ENCODE measurements at regions not wholly inside any gene's neighbourhood (a gene's known extent, or its start where the extent isn't known, plus 50 kb on each side); places are given as distances from the start of the nearest gene placed in this dataset.
"Not testable (repeated sequence)": the region's sequence is repeated elsewhere in the genome, so short reads cannot be mapped to it uniquely, and the experiment has no call there.

DNA sequence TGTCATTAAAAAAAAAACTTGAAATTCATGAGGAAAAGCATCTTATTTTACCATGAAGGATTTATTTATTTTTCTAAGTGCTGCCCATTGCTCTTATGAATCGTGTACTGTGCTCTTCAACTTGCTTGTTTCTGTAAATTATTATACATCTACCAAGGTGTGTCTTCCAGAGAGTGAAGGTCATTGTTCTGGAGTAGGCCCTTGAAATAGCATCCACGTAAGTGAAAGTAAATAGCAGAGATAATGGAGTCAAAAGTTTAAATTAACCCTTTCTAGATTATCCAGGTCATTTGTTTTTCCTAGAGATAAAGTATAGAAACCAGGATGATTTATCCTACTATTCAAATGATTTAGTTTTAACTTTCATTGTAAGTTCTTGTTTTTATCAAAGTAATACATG is 473.1 kb downstream of the DIRAS2 start:
- DNase-seq (ENCODE audit: low read depth): no peak
- no peak overlapping the region for H3K4me3 ChIP-seq (ENCODE audit: low read depth, low read length)
- no peak for TF ChIP-seq CTCF (IDR thresholded peaks at IDR 0.05; ENCODE audit: insufficient read depth, low read depth, low read length, missing control alignments)

GRCh38 chr9:90173935-90174334 is 468.7 kb downstream of the DIRAS2 start:
- DNase-seq (ENCODE audit: low read depth); H3K4me3 ChIP-seq (ENCODE audit: low read depth, low read length): not testable (repeated sequence)

GRCh38 chr9:90174346-90174745 is 468.3 kb downstream of the DIRAS2 start:
- not testable (repeated sequence) for DNase-seq (ENCODE audit: low read depth); H3K4me3 ChIP-seq (ENCODE audit: low read depth, low read length)

DNA sequence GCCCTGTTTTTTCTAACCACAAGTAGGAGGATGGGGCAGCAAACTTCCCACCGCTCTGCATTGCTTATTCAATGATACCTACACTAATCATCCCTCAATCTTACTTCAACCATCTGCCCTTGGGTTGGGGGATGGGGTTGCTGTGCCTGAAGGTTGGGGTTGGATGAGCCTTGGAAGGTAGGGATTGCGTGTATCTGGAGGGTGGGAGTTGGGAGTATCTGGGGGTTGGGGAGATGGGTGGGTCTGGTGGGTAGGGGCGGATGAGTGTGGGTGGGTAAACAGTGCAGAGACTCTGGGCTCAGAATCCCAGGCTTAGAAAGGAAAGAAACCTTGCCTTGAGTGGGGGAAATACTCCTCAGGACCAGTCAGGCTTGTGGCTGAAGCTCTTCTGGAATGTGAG is 467.4 kb downstream of the DIRAS2 start:
- no peak overlapping the region for H3K4me3 ChIP-seq (ENCODE audit: low read depth, low read length)
- no peak for DNase-seq (ENCODE audit: low read depth)
- no peak for TF ChIP-seq CTCF (IDR thresholded peaks at IDR 0.05; ENCODE audit: insufficient read depth, low read depth, low read length, missing control alignments)

DNA sequence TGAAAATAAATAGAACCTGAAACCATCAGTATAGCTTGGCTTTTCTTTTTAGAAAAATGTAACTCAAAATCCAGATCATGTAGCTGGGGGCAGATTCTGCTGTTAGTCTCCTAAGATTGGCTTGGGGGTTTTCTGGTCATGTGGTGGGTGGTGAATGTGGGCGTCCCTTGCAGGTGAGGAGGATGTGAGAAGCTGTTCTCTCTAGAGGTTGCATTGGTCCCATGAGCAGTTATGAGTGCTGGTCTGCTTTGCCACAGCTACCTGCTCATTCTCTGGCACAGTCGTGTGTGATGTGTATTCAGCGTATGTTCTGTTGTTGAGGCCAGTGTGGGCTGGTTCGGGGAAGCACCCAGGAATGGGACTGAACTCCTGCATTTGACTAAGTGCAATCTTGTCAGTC is 466.8 kb downstream of the DIRAS2 start:
- DNase-seq (ENCODE audit: low read depth): no peak
- no peak for TF ChIP-seq CTCF (IDR thresholded peaks at IDR 0.05; ENCODE audit: insufficient read depth, low read depth, low read length, missing control alignments)
- no peak overlapping the region for H3K4me3 ChIP-seq (ENCODE audit: low read depth, low read length)

DNA sequence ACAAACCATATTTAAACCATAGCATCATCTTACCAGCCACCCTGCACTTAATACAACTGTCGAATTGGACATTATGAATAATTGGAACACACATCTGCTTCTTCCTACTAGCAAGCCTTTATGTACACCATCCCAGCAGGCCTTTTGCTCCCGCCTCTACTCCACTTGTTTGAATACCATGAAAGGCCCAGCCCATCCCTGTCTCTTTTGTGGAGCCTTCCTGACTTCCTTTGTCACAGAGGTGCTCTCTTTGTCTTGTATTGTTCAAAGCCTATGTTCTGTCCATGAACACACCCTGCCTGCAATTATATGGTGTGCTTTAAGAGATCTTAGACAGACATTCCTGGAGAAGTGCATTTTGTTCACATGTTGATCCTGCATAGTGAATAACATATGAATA is 465.7 kb downstream of the DIRAS2 start:
- no peak for TF ChIP-seq CTCF (IDR thresholded peaks at IDR 0.05; ENCODE audit: insufficient read depth, low read depth, low read length, missing control alignments)
- no peak overlapping the region for H3K4me3 ChIP-seq (ENCODE audit: low read depth, low read length)
- no peak for DNase-seq (ENCODE audit: low read depth)

DNA sequence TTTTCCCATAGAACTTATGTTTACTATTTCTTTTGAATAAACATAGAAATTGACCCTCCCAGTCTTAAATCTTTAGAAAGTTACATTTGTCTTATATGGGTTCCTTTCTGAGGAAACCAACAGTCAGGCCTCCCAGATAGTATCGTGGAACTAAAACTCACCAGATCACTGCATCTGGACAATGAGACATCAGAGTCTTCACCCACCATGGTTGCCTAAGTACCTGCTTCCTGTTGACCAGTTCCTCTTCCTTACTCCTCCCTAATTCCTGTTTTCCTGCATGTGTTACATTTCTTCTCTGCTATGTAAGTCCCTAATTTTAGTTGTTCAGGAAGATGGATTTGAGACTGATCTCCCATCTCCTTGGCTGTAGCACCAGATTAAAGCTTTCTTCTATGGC is 462.2 kb downstream of the DIRAS2 start:
- DNase-seq (ENCODE audit: low read depth): no peak
- no peak overlapping the region for H3K4me3 ChIP-seq (ENCODE audit: low read depth, low read length)
- no peak for TF ChIP-seq CTCF (IDR thresholded peaks at IDR 0.05; ENCODE audit: insufficient read depth, low read depth, low read length, missing control alignments)

DNA sequence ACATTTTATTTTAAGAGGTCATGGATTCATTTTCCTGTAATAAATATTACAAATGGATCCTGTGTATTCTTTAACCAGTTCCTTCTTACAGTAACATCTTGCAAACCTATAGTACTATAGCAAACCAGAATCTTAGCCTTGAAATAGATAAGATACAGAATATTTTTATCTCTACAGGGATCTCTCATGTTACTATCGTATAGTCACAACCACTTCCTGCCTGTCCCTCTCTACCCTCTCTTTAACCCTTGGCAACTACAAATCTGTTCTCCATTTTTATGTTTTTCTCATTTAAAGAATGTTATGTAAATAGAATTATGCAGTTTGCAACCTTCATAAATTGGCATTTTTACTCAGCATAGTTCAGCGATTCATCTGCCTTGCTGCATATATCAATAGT is 454.0 kb downstream of the DIRAS2 start:
- H3K4me3 ChIP-seq (ENCODE audit: low read depth, low read length): no peak overlapping the region
- no peak for DNase-seq (ENCODE audit: low read depth)
- no peak for TF ChIP-seq CTCF (IDR thresholded peaks at IDR 0.05; ENCODE audit: insufficient read depth, low read depth, low read length, missing control alignments)

All from GM12865 (cell line).